H1 (cell line): ENCODE measurements at regions not wholly inside any gene's neighbourhood (a gene's known extent, or its start where the extent isn't known, plus 50 kb on each side); places are given as distances from the start of the nearest gene placed in this dataset.

Experiments
- CBX8 ChIP-seq: fragments of 300-800, 300-1000 bp; sonication (generic); IDR thresholded peaks from 2 replicates; pipeline ENCODE4 v1.7.1; 2016; ENCODE audit warnings: low read depth, low read length, borderline replicate concordance
- CHD2 ChIP-seq: IDR thresholded peaks from 2 replicates; pipeline ENCODE4 v1.6.1; 2012; ENCODE audit warnings: low read length, improper control_type of control experiment
- CHD7 ChIP-seq: fragments of 300-600 bp; sonication (generic); IDR thresholded peaks from 2 replicates; pipeline ENCODE4 v1.7.1; 2012; ENCODE audit warnings: low read length, moderate library complexity, mild to moderate bottlenecking, inconsistent platforms; ENCODE audit not compliant: insufficient replicate concordance
- HDAC2 ChIP-seq, 2 experiments: fragments of 300-600 bp in 1 of 2; sonication (generic) in 1 of 2; IDR thresholded peaks; 2 replicates each; pipeline ENCODE4 v1.6.1; 2011 to 2012; ENCODE audit warnings: low read depth in 2 of 2, low read length in 2 of 2, mild to moderate bottlenecking in 2 of 2, moderate library complexity in 2 of 2, borderline replicate concordance in 1 of 2, inconsistent platforms in 1 of 2
- KDM5A ChIP-seq: fragments of 200-600 bp; IDR thresholded peaks from 2 replicates; pipeline ENCODE4 v1.7.1; 2012; ENCODE audit warnings: mild to moderate bottlenecking, low read length, inconsistent platforms, mixed read lengths
- MAFK ChIP-seq: IDR thresholded peaks from 2 replicates; pipeline ENCODE4 v1.6.1; 2012; ENCODE audit warnings: low read depth, mild to moderate bottlenecking, improper control_type of control experiment, low read length
- MAX ChIP-seq: IDR thresholded peaks from 2 replicates; pipeline ENCODE4 v1.6.1; 2012; ENCODE audit warnings: inconsistent platforms
- NANOG ChIP-seq: IDR thresholded peaks from 2 replicates; pipeline ENCODE4 v1.6.1; 2011; ENCODE audit warnings: low read length, low read depth, mild to moderate bottlenecking, inconsistent platforms; ENCODE audit not compliant: insufficient read depth, poor library complexity, severe bottlenecking
- POU5F1 ChIP-seq: IDR thresholded peaks from 2 replicates; pipeline ENCODE4 v1.6.1; 2011; ENCODE audit warnings: low read depth, mild to moderate bottlenecking, low read length, moderate library complexity
- SP4 ChIP-seq: IDR thresholded peaks from 2 replicates; pipeline ENCODE4 v1.6.1; 2012; ENCODE audit warnings: low read length, inconsistent platforms
- TBP ChIP-seq: IDR thresholded peaks from 2 replicates; pipeline ENCODE4 v1.6.1; 2011; ENCODE audit warnings: low read depth, low read length, improper control_type of control experiment

- TF ChIP-seq CHD7 (no peak), HDAC2 (IDR thresholded peaks at IDR 0.05; ENCODE audit: borderline replicate concordance in 1 of 2, low read depth in 2 of 2, low read length in 2 of 2) (no peak), CBX8 (no peak), NANOG (no peak), SP4 (no peak), MAFK (no peak), MAX (no peak), TBP (no peak), KDM5A (no peak), POU5F1 (no peak), CHD2 (no peak)
- TF ChIP-seq, all 59 proteins: peak for 0
These were observed 264.9 kb upstream of the CCDC54 start (continued) for GRCh38 chr3:107112356-107112755.
